IMR-90 (cell line): ENCODE measurements at regions not wholly inside any gene's neighbourhood (a gene's known extent, or its start where the extent isn't known, plus 50 kb on each side); places are given as distances from the start of the nearest gene placed in this dataset.

Experiments used
- ELK1 ChIP-seq: fragments of 150-350 bp; IDR thresholded peaks from 2 replicates; pipeline ENCODE4 v1.6.1; 2016; ENCODE audit warnings: low read depth, mild to moderate bottlenecking, low read length, moderate library complexity, borderline replicate concordance
- MAFK ChIP-seq: IDR thresholded peaks from 2 replicates; pipeline ENCODE4 v1.6.1; 2012; ENCODE audit warnings: low read depth, low read length, improper control_type of control experiment
- MAZ ChIP-seq: IDR thresholded peaks from 2 replicates; pipeline ENCODE4 v1.6.1; 2012; ENCODE audit warnings: low read depth, mild to moderate bottlenecking, low read length, improper control_type of control experiment, moderate library complexity, borderline replicate concordance
- POLR2A ChIP-seq: IDR thresholded peaks from 2 replicates; pipeline ENCODE4 v1.6.1; 2012; ENCODE audit warnings: mild to moderate bottlenecking, low read depth, low read length
- RAD21 ChIP-seq: IDR thresholded peaks from 2 replicates; pipeline ENCODE4 v1.6.1; 2012; ENCODE audit warnings: low read length, improper control_type of control experiment
- SMC3 ChIP-seq: fragments of 150-350 bp; IDR thresholded peaks from 2 replicates; pipeline ENCODE4 v1.6.1; 2016; ENCODE audit warnings: low read depth, mild to moderate bottlenecking, antibody characterized with exemption, low read length, moderate library complexity
- TF ChIP-seq, protein P1 (sequence below): conservative IDR thresholded peaks from 2 replicates; pipeline ENCODE4 v1.5.1; 2012; ENCODE audit warnings: mild to moderate bottlenecking, low read depth, low read length, improper control_type of control experiment

DNA sequence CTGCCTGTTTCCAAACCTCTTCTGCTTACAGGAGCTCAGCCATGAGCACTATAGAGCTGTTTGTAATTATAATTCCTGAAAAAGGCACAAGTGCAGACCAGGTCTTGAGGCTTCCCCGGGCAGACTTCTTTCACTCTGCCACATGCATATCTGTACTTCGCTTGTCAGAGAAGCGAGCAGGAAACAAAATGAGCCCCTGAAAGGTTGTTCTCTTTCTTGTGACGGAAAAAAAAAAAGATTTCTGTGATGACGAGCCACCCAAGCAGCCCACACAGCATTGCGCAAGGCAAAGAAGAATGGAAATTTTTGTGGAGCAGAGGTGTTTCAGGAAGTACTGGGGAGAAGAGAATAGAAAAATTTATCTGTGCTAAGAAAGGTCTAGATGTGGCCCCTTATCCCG, 54.0 kb upstream of the LINC00305 start:
- TF ChIP-seq SMC3 (no peak), RAD21 (no peak), POLR2A (no peak), MAZ (no peak), ELK1 (no peak), MAFK (no peak)
- TF ChIP-seq, protein P1, sequence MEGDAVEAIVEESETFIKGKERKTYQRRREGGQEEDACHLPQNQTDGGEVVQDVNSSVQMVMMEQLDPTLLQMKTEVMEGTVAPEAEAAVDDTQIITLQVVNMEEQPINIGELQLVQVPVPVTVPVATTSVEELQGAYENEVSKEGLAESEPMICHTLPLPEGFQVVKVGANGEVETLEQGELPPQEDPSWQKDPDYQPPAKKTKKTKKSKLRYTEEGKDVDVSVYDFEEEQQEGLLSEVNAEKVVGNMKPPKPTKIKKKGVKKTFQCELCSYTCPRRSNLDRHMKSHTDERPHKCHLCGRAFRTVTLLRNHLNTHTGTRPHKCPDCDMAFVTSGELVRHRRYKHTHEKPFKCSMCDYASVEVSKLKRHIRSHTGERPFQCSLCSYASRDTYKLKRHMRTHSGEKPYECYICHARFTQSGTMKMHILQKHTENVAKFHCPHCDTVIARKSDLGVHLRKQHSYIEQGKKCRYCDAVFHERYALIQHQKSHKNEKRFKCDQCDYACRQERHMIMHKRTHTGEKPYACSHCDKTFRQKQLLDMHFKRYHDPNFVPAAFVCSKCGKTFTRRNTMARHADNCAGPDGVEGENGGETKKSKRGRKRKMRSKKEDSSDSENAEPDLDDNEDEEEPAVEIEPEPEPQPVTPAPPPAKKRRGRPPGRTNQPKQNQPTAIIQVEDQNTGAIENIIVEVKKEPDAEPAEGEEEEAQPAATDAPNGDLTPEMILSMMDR, result no peak
